OCI-M2 (cell line): ENCODE measurements at regions not wholly inside any gene's neighbourhood (a gene's known extent, or its start where the extent isn't known, plus 50 kb on each side); places are given as distances from the start of the nearest gene placed in this dataset.

Experiments
- DNase-seq: peaks from one replicate; lab custom pipeline; 2025; ENCODE audit not compliant: unreplicated experiment; lab: John Stamatoyannopoulos, UW

- DNase-seq, result no peak
Observed at GRCh38 chr3:103711670-103712069, 1276.9 kb downstream of the ZPLD1 start.

- no peak for DNase-seq
Observed at GRCh38 chr3:103712320-103713008, 1277.6 kb downstream of the ZPLD1 start.

GRCh38 chr3:103729547-103729946 is 1294.7 kb downstream of the ZPLD1 start:
- DNase-seq, result no peak

- no peak for DNase-seq
Observed at GRCh38 chr3:103730744-103731143, 1295.9 kb downstream of the ZPLD1 start.

DNA sequence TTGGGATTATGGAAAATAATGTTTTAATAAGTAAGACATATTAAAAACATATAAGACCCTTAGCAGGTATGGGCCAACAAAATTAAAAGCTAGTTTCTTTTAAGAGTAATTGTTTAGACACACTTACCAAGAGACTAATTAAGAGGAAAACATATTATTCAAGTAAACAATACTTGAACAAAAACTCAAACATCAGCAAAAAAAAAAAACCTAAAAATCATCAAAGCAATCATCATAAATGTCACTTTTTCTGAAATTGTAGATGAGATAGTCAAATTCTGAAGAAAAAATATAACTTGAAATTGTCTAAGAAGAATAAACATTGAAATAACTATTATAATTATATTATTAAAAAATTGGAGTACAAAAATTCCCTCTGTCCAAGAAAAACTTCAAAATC is 1318.2 kb downstream of the ZPLD1 start:
- no peak for DNase-seq

DNA sequence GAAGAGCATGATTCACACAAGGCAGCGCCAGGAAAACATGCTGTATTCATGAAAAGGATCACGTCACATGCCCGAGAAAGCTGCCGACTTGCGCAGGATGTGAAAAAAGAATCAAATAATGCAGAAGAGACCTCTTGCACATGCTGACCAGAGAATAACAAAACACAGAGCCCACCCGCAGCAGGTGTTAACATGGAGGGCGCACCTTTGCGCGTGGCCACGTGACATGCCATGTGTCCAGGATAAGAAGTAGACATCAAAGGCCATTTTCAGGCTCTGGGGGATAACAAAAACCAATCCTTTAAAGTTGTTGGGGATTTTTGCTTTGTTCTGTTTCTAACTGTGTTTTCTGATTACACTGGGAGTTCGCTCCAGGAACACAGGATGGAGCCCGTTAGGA is 1332.8 kb downstream of the ZPLD1 start:
- no peak for DNase-seq

DNA sequence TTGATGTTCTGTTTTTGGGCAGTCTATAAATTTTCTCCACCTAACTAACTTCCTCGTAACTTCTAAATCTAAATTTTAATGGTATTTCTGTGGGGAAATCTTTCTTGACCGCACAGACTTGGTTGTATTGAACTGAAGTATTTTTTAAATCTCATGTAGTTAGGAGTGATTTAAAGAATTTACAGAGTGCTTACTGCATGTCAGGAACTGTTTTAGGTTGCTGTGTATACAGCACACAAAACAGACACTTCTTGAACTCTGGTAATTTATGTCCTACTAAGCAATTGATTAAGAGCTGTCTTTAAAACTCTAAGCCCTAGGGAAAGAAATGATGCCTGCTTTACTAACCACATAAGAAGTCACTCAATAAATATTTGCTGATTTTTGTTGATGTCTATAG is 1350.2 kb downstream of the ZPLD1 start:
- DNase-seq, result no peak

DNA sequence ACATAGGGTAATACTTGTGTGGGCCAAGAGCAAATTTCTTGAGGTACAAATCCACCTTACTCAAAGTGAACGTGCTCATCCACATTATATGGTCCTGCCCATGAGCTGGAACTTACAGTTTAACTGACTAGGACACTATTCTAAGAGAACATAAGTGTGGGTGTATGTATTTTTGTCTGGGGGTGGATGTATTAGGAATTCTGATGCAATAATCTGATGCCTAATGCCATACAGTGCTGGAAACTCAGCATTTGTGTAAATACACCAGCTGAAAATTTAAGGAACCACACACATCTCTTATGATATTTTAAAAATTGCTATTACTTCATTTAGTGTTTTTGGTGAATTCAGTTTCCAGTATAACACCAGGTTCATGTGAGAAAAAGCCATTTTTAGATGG is 1350.7 kb downstream of the ZPLD1 start:
- DNase-seq, result no peak

DNA sequence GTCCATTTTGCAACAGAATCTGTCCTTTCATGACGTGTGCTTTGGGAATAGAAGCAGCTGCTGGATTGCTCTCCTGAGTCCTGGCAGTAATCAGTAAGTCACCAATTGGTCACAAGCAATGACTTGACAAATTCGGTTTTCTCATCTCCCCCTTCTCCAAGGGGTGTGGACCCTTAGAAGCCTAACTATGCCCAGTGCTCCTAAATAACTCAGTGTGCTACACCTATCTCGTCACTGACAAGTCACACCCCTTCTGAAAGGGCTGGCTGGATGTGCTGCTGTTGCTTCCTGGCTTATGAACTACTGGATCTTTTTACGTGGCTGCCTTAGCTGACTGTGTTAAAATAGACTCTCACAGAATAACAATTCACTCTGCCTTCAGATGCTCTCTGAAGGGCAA is 1351.5 kb downstream of the ZPLD1 start:
- no peak for DNase-seq

GRCh38 chr3:103787164-103787871 is 1352.5 kb downstream of the ZPLD1 start:
- DNase-seq, result no peak

- DNase-seq, result no peak
Observed at GRCh38 chr3:103787879-103788278, 1353.1 kb downstream of the ZPLD1 start.

DNA sequence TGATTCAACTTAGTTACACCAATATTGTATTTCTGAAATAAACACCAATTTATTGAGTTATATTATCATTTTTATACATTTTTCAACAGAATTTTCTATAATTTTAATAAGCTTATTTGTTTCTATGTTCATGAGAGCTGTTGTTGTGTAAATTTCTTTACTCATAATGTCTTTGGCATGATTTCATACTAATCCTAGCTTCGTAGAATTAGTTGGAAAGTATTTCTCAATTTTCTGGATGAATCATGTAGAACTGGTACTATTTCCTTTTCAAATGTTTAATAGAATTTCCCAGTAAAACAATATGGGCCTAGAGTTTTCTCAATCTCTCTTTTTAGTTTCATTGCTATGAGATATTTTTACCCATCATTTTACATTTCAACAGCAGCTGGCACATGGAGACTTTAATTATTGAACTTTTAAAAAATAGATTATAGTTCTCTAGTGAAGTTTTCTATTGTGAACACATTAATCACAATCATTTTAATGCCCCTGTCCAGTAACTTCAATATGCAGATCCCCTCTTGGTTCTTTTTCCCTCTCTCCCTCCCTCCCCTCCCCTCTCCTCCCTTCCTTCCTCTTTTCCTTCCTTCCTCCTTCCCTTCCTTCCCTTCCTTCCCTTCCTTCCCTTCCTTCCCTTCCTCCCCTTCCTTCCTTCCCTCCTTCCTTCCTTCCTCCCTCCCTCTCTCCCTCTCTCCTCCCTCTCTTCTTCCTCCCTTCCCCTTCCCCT is 1357.1 kb downstream of the ZPLD1 start:
- no peak for DNase-seq

DNA sequence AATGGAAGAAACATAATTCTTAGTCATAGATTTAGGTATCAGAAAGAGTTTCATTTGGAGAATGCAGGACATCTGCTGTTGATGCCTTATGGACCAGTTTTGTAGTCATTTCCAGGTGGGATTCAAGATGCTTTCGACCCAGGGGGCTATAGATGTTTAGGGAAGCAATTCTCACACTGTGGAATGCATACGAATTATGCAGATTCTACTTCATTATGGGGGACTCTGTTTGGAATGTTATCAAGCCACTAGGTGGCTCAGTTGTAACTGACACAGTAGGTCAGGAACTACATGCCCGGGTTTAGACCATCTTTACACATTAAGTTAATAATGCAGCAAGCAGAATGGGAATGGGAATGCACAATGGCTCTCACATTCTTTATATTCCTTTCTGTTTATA is 1359.8 kb downstream of the ZPLD1 start:
- no peak for DNase-seq

DNA sequence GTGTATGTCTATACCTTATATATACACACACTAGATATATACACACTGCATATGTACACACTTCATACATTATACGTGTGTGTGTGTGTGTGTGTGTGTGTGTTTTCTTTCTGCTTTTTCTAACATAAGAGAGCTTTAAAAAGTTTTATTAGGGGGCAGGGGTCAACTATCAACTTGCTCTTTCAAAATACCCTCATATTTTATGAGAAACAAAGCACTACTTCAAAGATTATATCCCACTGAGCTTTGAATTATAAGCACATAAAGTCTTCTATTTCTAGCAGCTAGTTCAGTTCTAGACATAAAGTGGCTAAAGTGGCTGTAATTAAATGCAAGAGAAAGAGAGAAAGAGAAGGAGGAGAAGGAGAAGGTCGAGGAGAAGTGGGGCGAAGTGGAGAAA is 1361.3 kb downstream of the ZPLD1 start:
- DNase-seq, result no peak

DNA sequence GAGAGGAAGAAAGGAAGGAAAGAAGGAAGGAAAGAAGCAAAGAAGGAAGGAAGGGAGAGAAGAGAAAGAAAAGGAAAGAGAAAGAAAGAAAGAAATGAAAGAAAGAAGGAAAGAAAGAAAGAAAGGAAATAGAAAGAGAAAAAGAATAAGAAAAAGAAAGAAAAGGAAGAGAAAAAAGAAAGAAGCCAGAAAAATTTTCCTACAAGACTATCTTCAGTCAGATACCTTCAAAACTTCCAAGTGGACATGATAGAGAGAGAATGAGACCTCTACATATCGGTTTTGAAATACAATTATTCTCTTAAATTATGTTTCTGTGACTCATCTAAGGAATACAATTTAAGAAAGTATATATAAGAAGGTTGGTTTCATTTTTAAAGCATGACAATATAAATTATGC is 1369.0 kb downstream of the ZPLD1 start:
- no peak for DNase-seq

DNA sequence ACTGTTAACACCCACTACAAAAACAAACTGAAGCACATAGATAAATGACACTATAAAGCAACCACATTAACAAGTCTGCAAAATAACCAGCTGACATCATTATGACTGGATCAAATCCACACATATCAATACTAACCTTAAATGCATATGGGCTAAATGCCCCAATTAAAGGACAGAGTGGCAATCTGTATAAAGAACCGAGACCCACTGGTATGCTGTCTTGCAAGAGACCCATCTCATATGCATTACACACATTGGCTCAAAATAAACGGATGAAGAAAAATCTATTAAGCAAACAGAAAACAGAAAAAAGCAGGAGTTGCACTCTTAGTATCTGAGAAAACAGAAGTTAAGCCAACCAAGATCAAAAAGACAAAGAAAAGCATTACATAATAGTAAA is 1375.4 kb downstream of the ZPLD1 start:
- no peak for DNase-seq

GRCh38 chr3:103813955-103814354 is 1379.1 kb downstream of the ZPLD1 start:
- no peak for DNase-seq

DNA sequence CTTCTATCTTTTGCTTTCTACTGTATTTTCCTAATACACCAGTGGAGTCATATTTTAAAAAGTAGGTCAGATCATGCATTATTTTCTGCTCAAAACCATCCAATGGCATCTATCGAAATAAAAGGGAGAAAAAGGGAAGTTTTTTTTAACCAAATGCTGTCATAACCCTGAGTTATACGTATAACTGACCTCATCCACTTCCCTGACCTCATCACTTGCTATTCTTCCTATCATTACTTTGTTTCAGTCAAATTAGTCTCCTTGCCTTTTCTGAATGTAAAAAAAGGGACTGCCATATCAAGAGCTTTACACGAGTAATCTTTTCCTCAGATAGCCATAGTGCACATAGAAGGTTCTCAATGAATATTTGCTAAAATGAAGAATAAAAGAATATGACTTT is 1383.6 kb downstream of the ZPLD1 start:
- DNase-seq, result no peak

DNA sequence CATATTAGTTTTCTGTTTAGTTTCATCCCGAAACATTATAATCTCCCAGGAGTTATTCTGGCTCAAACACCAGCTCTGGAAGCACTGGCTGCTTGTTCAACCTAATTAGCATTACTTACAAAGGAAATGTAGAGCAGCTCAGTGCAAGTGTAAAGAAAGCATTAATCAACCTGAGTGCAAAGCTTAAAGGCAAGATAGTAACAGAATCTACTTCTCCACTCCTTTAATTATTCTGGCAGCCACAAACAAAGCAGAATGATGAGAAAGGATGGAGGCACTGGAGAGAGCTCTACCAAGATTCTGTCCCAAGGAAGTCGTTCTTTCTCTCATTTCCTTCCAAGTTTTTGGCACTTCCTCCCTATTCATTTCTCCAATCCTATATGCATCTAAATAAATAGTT is 1384.0 kb downstream of the ZPLD1 start:
- DNase-seq, result no peak

DNA sequence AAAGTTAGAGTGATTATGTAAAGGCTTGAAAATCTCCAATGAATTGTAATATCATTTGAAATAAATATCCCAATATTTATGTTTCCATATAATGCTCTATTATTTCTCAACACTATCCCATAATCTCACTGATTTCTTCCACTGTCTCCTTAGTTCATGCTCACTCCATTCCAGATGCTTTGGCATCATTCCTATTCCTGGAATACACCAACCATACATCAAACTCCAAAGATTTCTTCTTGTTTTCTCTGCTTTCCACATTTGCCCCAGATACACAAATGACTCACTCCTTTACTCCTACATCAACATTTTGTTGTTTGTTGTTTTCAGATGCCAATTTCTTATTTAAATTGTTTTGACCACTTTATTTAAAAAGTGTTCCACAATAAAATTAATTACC is 1390.8 kb downstream of the ZPLD1 start:
- no peak for DNase-seq

DNA sequence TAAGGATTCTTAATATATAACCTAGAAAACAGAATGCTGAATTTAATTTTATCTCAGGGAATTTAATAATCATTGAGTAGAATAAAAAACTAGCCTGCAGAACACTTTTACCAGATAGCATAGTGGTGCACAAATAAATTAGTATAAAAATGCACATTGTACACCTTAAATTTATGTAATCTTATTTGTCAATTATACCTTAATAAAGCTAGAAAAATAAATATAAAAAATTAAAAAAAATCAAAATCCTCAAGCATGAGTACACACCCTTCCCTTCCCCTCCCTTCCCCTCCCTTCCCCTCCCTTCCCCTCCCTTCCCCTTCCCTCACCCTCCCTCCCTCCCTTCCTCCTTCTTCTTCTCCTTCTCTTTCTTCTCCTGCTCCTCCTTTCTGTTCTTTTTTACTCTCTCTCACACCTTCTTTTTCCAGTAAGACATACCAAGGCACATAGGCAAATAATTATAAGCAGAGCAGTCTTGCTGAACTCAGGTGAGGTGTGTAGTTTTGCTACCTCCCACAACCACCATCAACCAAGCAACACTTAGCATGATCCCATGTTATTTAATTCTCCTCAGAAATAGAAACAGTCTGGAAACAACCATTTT is 1395.0 kb downstream of the ZPLD1 start:
- no peak for DNase-seq
